ENCODE measurements at regions not wholly inside any gene's neighbourhood (a gene's known extent, or its start where the extent isn't known, plus 50 kb on each side); places are given as distances from the start of the nearest gene placed in this dataset.

GRCh38 chr6:170128346-170128745, 162.5 kb downstream of the DLL1 start:
- in situ Hi-C loops (cut with MboI; ENCODE audit: low pct_unique_long_range_greater_than_20kb, low sequenced_read_pairs, unreplicated experiment), result no loop called here
- no peak for DNase-seq (ENCODE audit: low spot score)
- TF ChIP-seq CTCF (IDR thresholded peaks at IDR 0.05; ENCODE audit: extremely low read depth, insufficient read depth, missing control alignments), result no peak

GRCh38 chr6:170127151-170127550, 163.7 kb downstream of the DLL1 start:
- in situ Hi-C loops (cut with MboI; ENCODE audit: low pct_unique_long_range_greater_than_20kb, low sequenced_read_pairs, unreplicated experiment), result no loop called here
- no peak for DNase-seq (ENCODE audit: low spot score)
- no peak for TF ChIP-seq CTCF (IDR thresholded peaks at IDR 0.05; ENCODE audit: extremely low read depth, insufficient read depth, missing control alignments)

GRCh38 chr6:170125456-170126300, 165.2 kb downstream of the DLL1 start:
- no peak for TF ChIP-seq CTCF (IDR thresholded peaks at IDR 0.05; ENCODE audit: extremely low read depth, insufficient read depth, missing control alignments)
- no peak for DNase-seq (ENCODE audit: low spot score)
- in situ Hi-C loops (cut with MboI; ENCODE audit: low pct_unique_long_range_greater_than_20kb, low sequenced_read_pairs, unreplicated experiment), result no loop called here

GRCh38 chr6:170124836-170125235, 166.0 kb downstream of the DLL1 start:
- DNase-seq (ENCODE audit: low spot score), result no peak
- no peak for TF ChIP-seq CTCF (IDR thresholded peaks at IDR 0.05; ENCODE audit: extremely low read depth, insufficient read depth, missing control alignments)
- in situ Hi-C loops (cut with MboI; ENCODE audit: low pct_unique_long_range_greater_than_20kb, low sequenced_read_pairs, unreplicated experiment), result no loop called here

- no peak for DNase-seq (ENCODE audit: low spot score)
- in situ Hi-C loops (cut with MboI; ENCODE audit: low pct_unique_long_range_greater_than_20kb, low sequenced_read_pairs, unreplicated experiment), result no loop called here
- TF ChIP-seq CTCF (IDR thresholded peaks at IDR 0.05; ENCODE audit: extremely low read depth, insufficient read depth, missing control alignments), result no peak
These were observed 166.7 kb downstream of the DLL1 start for GRCh38 chr6:170124150-170124549.

GRCh38 chr6:170122651-170123050, 168.2 kb downstream of the DLL1 start:
- DNase-seq (ENCODE audit: low spot score), result no peak
- no peak for TF ChIP-seq CTCF (IDR thresholded peaks at IDR 0.05; ENCODE audit: extremely low read depth, insufficient read depth, missing control alignments)
- in situ Hi-C loops (cut with MboI; ENCODE audit: low pct_unique_long_range_greater_than_20kb, low sequenced_read_pairs, unreplicated experiment), result no loop called here

Data from GM13977 (cell line).